ENCODE measurements at regions not wholly inside any gene's neighbourhood (a gene's known extent, or its start where the extent isn't known, plus 50 kb on each side); places are given as distances from the start of the nearest gene placed in this dataset.

DNA sequence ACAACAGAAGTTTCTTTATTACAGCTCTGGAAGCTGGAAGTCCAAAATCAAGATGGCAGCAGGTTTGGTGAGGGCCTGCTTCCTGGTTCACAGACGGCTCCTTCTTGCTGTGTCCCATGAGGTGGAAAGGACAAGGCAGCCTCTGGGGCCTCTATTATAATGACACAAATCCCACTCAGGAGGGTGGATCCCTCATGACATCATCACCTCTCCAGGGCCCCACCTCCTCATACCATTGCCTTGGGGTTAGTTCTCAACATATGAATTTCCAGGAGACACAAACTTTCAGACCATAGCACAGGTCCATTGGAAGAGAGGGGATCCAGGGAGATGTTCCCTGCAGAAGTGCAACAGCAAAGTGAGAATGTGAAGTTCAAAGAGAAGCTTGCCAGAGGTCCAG lies 202.8 kb downstream of the TFCP2L1 start:
- DNase-seq, result no peak

DNA sequence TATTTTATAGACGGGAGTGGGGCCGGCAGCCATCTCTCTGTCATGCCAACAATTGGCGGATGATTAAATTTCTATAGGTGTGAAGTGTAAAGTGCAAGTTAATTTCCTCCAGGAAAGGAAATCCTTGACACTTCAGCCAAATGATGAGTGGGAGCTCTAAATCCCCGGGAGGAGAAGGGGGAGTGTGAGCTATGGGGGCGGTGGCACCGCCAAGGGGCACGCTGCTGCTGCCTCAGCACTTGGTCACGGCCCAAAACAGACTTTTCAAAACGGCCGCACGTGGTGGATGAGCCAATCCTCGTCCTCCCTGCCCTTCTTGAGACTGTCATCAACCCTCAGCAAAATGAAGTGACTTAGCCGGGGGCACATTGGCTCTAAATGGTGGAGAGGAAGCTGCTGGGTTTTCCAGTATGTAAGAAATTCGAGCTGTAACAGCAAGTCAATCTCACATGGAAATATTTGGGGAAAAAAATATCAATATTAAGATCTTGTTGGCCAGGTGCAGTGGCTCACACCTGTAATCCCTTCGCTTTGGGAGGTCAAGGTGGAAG lies 200.8 kb downstream of the TFCP2L1 start:
- no peak for DNase-seq

- DNase-seq, result no peak
Measured at GRCh38 chr2:121085801-121086200, 199.2 kb downstream of the TFCP2L1 start.

DNA sequence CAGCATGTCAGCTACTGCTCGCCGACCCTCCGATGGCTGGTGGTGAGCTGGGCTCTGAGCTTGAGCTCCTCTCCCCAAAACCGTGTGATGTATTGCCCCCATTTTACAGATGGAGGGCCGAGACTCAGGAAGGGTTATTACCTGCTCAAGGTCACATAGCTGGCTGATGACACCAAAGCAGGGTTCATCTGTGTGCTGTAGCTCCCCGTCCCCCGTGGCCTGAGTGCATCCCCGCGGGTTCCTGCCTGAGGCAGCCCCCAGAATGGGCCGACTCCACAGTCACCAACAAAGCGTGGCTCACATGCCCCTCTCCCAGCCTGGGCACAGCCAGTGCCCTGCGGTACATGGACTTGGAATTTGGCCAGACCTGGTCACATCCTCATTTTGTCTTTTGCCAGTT lies 198.6 kb downstream of the TFCP2L1 start:
- DNase-seq, result no peak

GRCh38 chr2:121087117-121087516 lies 197.9 kb downstream of the TFCP2L1 start:
- no peak for DNase-seq

DNA sequence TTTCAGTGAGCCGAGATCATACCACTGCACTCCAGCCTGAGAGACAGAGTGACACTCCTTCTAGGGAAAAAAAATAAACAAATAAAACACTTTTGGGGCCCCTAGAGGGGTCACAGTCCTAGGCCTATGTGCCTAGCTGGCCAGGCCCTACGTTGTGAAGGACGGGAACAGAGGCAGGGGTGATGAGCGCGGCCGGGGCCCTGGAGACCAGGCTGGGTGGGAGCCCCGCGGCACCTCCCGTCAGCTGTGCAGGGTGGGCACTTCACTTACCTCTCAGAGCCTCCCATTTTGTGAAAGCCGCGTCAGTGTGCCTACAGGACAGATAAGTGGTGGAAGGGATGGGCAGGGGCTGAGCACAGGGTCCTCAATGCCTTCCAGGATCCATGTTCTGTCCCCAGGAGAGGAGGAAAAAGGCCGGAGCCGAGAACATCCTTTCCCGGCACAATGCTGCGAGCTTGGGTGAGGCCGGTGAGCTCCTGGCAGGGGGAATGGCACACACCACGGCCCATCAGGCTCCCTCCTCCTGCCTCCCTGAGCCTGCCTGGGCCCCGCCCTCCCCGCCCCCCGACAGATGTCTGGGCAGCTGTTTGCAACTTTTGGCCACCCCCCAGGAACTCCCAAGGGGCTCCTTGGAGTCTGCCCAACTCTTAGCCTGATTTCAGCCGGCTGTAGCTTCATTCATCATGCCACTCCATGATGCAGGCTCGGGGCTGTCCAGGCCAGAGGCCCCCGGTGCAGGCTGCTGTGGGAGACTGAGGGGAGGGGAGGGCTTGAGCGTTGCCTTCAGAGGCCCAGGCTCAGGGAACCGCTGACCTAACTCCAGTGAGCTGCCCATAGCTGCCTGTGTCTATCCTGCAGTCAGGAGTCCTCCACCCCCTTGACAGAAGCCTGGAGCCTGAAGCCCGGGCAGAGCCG lies 196.5 kb downstream of the TFCP2L1 start:
- no peak for DNase-seq

- DNase-seq, result no peak
Measured at GRCh38 chr2:121089166-121089510, 195.9 kb downstream of the TFCP2L1 start.

GRCh38 chr2:121090088-121090715 lies 194.8 kb downstream of the TFCP2L1 start:
- DNase-seq, result no peak

- DNase-seq, result no peak
Measured at GRCh38 chr2:121092095-121092494, 192.9 kb downstream of the TFCP2L1 start.

DNA sequence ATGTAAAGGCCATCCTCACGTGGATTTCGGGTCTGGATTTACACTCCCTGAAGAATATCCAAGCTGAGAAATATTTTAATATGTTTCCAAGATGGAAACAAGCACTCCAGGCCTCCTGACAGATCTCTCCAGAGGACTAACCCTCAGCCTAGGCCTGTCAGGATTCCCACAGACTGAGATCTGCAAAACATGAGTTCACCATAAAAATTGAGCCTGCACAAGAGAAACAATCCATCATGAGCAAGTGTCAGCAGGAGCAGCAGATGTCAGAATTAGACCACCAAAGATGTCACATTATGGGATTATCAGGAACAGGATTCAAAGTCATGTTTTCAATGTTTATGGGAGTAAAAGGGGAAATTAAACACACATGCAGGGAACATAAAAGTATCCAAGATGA lies 191.3 kb downstream of the TFCP2L1 start:
- DNase-seq, result no peak

GRCh38 chr2:121094101-121094500 lies 190.9 kb downstream of the TFCP2L1 start:
- no peak for DNase-seq

DNA sequence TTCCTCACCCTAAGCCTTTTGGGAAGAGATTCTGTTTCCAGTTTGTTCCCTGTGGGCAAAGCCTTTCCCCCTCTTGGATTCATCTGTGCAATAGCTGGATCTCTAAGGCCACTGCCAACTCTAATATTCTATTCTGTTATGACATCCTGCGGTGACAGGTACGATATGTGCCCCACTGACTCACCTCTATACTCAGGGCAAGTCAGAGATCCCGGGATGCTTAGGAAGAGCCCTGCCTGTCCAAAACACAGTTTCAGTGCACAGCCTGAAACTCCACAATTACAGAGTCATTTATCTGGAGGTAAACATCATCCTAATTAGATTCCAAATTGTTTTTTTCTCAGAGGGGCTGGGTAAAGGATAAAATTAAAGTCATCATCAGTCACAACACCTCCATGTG lies 190.2 kb downstream of the TFCP2L1 start:
- no peak for DNase-seq

DNA sequence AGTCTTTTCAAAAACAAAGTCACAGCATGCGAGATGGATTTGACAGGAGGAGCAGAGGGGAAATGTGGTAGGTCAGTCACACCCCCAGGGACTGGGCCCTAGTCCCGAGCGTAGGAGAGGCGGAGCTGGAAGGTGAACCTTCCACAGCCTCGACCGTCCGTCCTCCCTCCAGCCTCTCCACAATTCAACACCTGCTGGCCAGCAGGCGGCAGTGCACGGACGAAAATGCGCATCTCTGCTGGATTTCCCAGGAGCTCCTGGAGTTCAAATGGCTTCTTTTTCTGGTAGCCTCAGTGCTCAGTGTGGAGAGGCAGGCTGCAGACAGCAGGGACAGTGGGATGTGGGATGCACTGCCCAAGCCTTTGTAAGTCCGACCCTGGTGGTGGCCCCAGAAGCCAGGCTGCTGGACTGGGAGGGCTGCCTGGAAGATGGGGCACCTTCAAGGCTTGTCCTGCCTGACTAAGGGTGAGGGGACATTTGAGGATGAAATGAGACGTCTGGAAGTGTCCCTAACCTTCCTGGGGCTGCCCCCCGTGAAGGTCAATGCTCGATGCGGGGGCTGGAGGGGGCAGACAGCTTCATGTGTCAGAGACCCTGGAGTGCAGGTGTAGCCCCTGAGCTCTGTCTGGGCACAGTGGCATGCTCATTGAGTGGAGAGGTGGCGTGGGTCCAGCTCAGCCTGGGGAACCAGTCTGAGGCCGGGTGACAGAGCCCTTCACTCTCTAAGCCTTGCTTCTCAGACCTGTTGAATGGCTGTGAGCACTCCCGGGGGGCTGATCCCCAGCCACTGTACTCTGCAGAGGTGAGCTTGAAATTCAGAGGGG lies 189.5 kb downstream of the TFCP2L1 start:
- no peak for DNase-seq

DNA sequence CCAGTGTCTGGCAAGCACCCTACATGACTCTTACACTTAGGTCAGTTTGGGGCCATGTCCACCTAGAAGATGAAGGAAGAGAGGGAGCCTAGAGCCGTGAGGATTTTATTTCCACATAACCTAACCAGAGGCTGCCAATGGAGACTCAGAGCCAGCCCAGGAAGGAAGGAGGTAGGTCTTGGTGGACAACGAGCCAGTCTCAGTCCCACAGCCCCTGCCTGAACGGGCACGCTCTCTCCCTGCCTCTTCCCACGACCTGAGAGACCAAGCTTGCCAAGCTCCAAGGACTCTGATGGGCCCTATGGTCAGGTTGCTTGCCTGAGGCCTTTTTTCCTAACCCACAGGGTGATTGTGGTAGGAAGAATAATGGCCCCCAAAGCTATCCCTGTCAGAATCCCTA lies 188.4 kb downstream of the TFCP2L1 start:
- DNase-seq, result no peak

DNA sequence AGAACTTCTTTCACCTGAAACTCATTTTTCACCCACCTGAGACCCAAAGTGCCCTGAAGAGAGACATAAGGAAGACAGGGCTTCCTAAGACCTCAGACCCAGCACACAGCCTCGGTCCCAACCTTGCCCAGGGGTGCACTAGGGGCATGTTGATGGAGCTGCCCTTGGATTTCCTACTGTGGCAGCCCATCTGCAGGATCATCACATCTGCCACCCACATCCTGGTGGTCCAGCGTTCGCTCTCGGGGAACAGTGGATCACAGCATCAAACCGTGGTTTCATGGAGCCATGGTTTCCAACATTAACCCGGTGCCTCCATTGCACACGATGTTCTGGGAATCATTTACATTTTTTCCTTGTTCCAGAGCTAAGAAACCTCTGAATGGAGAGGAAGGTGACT lies 186.4 kb downstream of the TFCP2L1 start:
- no peak for DNase-seq

DNA sequence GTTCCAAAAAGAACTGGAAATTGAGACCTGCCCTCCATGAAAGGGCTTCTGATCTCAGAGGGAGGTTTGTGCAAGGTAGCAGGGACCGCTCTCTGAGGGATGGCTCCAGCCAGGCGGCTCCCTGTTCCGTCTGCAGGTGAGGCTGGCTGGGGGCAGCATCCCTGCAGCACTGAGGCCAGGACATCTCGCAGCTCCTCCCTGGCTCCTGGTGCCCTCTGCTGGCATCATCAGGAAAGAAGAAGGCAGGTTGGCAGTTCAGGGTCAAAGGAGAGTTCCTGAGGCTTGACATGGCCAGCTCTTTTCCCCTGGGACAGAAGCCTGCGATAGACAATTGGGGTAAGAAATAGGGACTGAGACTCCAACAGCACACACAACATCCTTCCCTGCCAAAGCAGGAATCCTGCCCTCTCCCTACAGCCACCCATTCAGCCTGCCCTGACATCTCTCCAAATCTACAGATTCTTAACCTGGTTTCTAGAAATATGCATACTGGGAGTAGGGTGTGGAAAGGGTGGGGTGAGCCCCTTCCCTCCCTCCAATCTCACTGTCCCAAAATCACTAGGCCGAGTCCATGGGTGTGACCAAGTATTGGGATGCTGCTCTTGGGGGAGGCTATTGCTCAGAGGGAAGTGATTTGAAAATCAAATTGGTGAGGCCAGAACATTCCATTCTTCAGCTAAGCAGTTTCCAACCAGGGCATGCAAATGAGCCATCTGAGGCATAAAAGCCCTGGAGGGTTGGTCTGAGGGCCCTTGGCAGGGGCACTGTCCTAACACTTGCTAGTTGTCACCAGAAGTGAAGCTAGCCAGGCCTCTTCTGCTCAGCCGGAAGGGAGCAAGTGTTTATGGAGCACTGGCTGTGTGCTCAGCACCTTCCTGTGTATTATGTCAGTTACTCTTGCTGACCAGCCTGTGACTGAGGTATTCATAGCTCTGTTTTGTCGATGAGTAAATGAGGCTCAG lies 185.4 kb downstream of the TFCP2L1 start:
- no peak for DNase-seq

- no peak for DNase-seq
Measured at GRCh38 chr2:121101093-121101715, 183.8 kb downstream of the TFCP2L1 start.

DNA sequence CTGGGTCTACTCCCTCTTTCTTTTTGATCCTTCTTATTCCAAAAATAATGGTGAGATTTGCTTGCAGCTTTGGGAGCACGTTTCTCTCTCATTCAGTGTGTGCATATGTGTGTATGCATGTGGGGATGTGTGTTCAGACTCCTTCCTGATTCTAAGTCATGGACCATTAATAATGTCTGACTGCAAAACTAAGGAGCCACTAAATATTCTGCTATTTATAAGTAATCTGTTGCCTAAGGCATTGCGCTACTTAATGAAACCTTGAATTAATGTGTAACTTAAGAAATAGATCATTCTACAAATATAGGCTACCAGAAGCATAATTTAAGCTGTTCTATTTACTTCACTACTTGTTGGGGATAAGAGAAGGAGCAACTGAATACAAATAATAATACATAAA lies 182.1 kb downstream of the TFCP2L1 start:
- DNase-seq, result no peak

DNA sequence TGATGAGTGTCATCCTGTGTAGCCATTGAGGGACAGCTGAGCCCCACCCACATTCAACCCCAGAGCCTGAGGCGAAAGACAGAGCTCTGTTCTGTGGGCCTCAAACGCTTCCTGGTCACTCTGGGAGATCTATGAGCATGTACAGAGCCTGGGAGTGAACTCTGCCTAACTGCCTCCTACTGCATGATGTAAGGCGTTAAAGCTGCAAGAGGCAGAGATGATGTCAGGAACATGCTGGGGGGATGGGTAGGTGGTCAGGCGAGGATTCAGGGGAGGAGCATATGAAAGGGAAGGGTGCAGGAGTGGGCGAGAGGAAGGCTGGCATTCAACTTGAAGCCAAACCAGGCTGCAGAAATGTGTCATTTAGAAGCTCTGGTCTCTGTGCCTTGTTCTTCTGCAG lies 181.0 kb downstream of the TFCP2L1 start:
- DNase-seq, result no peak

DNA sequence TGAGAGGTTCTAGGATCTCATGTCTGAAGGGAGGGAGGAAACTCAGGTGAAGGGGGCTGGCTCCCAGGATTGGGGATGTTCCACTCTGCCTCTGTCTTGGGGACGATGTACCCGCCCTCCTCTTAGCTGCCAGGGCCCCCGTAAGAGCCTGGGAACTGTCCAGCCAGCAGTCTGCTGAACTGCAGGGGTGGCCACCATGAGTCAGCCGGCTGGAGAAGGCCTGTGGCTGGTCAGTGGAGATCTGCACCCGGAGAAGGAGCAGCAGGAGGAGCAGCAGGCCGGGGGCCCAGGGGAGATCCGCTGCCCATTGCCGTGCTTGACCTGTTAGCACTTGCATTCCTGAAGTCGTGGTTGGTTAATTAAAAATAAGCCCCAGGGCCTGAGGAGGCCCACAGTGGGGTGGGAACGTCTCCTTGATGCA lies 180.3 kb downstream of the TFCP2L1 start:
- DNase-seq, result no peak

GRCh38 chr2:121110924-121111323 lies 174.1 kb downstream of the TFCP2L1 start:
- DNase-seq, result no peak

DNA sequence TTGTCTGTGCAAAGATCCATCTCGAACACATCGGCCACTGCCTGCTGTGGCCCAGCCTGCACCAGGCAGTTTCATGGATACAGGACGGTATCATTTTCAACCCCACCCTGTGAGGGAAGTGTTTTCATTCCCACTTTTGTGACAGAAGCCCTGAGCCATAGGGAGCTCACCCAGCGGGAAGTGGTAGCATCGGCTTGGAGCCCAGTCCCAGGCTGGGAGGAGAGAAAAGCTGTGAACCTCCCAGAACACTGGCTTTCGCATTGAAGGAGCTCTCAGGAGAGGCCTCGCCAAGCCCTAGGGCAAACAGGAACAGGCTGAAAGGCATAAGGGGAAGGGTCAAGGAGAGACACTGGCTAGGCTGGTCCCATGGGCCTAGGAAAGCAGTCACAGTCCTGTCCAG lies 166.1 kb downstream of the TFCP2L1 start:
- no peak for DNase-seq
